ENCODE measurements at regions not wholly inside any gene's neighbourhood (a gene's known extent, or its start where the extent isn't known, plus 50 kb on each side); places are given as distances from the start of the nearest gene placed in this dataset.

- in situ Hi-C loops (cut with HindIII; ENCODE audit: low pct_ligation_motif_present, low pct_unique_long_range_greater_than_20kb, low sequenced_read_pairs): no loop called here
- no peak for DNase-seq
Measured at GRCh38 chr6:140047321-140047720, 672.9 kb upstream of the CITED2 start.

- in situ Hi-C loops (cut with HindIII; ENCODE audit: low pct_ligation_motif_present, low pct_unique_long_range_greater_than_20kb, low sequenced_read_pairs): no loop called here
- DNase-seq: no peak
Measured at GRCh38 chr6:140046016-140046632, 671.7 kb upstream of the CITED2 start.

GRCh38 chr6:140045116-140045515 lies 670.7 kb upstream of the CITED2 start:
- DNase-seq: no peak
- in situ Hi-C loops (cut with HindIII; ENCODE audit: low pct_ligation_motif_present, low pct_unique_long_range_greater_than_20kb, low sequenced_read_pairs): no loop called here

- no peak for DNase-seq
- in situ Hi-C loops (cut with HindIII; ENCODE audit: low pct_ligation_motif_present, low pct_unique_long_range_greater_than_20kb, low sequenced_read_pairs): no loop called here
Measured at GRCh38 chr6:140044626-140045025, 670.2 kb upstream of the CITED2 start.

- peak; percentile 27 for DNase-seq
- in situ Hi-C loops (cut with HindIII; ENCODE audit: low pct_ligation_motif_present, low pct_unique_long_range_greater_than_20kb, low sequenced_read_pairs): no loop called here
Measured at GRCh38 chr6:140043762-140044378, 669.4 kb upstream of the CITED2 start.

- peak; percentile 90 for DNase-seq
- in situ Hi-C loops (cut with HindIII; ENCODE audit: low pct_ligation_motif_present, low pct_unique_long_range_greater_than_20kb, low sequenced_read_pairs): no loop called here
Measured at GRCh38 chr6:140043357-140043756, 668.9 kb upstream of the CITED2 start.

- in situ Hi-C loops (cut with HindIII; ENCODE audit: low pct_ligation_motif_present, low pct_unique_long_range_greater_than_20kb, low sequenced_read_pairs): no loop called here
- DNase-seq: no peak
Measured at GRCh38 chr6:140041571-140042332, 667.3 kb upstream of the CITED2 start.

GRCh38 chr6:140041056-140041455 lies 666.6 kb upstream of the CITED2 start:
- in situ Hi-C loops (cut with HindIII; ENCODE audit: low pct_ligation_motif_present, low pct_unique_long_range_greater_than_20kb, low sequenced_read_pairs): no loop called here

GRCh38 chr6:140040396-140040795 lies 665.9 kb upstream of the CITED2 start:
- in situ Hi-C loops (cut with HindIII; ENCODE audit: low pct_ligation_motif_present, low pct_unique_long_range_greater_than_20kb, low sequenced_read_pairs): no loop called here
- DNase-seq: no peak

More at GRCh38 chr6:140041056-140041455, 666.6 kb upstream of the CITED2 start:
- DNase-seq: no peak

- in situ Hi-C loops (cut with HindIII; ENCODE audit: low pct_ligation_motif_present, low pct_unique_long_range_greater_than_20kb, low sequenced_read_pairs): no loop called here
- DNase-seq: no peak
Measured at GRCh38 chr6:140039364-140039763, 664.9 kb upstream of the CITED2 start.

- in situ Hi-C loops (cut with HindIII; ENCODE audit: low pct_ligation_motif_present, low pct_unique_long_range_greater_than_20kb, low sequenced_read_pairs): no loop called here
- DNase-seq: no peak
Measured at GRCh38 chr6:140036196-140036595, 661.7 kb upstream of the CITED2 start.

- DNase-seq: no peak
- in situ Hi-C loops (cut with HindIII; ENCODE audit: low pct_ligation_motif_present, low pct_unique_long_range_greater_than_20kb, low sequenced_read_pairs): no loop called here
Measured at GRCh38 chr6:140032189-140032588, 657.7 kb upstream of the CITED2 start.

- no peak for DNase-seq
- in situ Hi-C loops (cut with HindIII; ENCODE audit: low pct_ligation_motif_present, low pct_unique_long_range_greater_than_20kb, low sequenced_read_pairs): no loop called here
Measured at GRCh38 chr6:140029551-140029950, 655.1 kb upstream of the CITED2 start.

GRCh38 chr6:140027219-140027618 lies 652.8 kb upstream of the CITED2 start:
- in situ Hi-C loops (cut with HindIII; ENCODE audit: low pct_ligation_motif_present, low pct_unique_long_range_greater_than_20kb, low sequenced_read_pairs): no loop called here
- DNase-seq: no peak

GRCh38 chr6:140026546-140026945 lies 652.1 kb upstream of the CITED2 start:
- in situ Hi-C loops (cut with HindIII; ENCODE audit: low pct_ligation_motif_present, low pct_unique_long_range_greater_than_20kb, low sequenced_read_pairs): no loop called here
- no peak for DNase-seq

GRCh38 chr6:140025171-140025570 lies 650.7 kb upstream of the CITED2 start:
- in situ Hi-C loops (cut with HindIII; ENCODE audit: low pct_ligation_motif_present, low pct_unique_long_range_greater_than_20kb, low sequenced_read_pairs): no loop called here
- DNase-seq: no peak

- in situ Hi-C loops (cut with HindIII; ENCODE audit: low pct_ligation_motif_present, low pct_unique_long_range_greater_than_20kb, low sequenced_read_pairs): no loop called here
- DNase-seq: no peak
Measured at GRCh38 chr6:140020207-140020791, 645.9 kb upstream of the CITED2 start.

GRCh38 chr6:140018588-140018987 lies 644.1 kb upstream of the CITED2 start:
- no peak for DNase-seq
- in situ Hi-C loops (cut with HindIII; ENCODE audit: low pct_ligation_motif_present, low pct_unique_long_range_greater_than_20kb, low sequenced_read_pairs): no loop called here

GRCh38 chr6:140017470-140017869 lies 643.0 kb upstream of the CITED2 start:
- in situ Hi-C loops (cut with HindIII; ENCODE audit: low pct_ligation_motif_present, low pct_unique_long_range_greater_than_20kb, low sequenced_read_pairs): no loop called here
- no peak for DNase-seq

Measured in ACHN (cell line).